Prostate gland (tissue), 2 donors: ENCODE measurements at regions not wholly inside any gene's neighbourhood (a gene's known extent, or its start where the extent isn't known, plus 50 kb on each side); places are given as distances from the start of the nearest gene placed in this dataset.
"Not testable (repeated sequence)": the region's sequence is repeated elsewhere in the genome, so short reads cannot be mapped to it uniquely, and the experiment has no call there.

Source experiments
- POLR2AphosphoS5 ChIP-seq: sonication (generic); formaldehyde crosslinking; IDR thresholded peaks from one replicate; pipeline ENCODE4 v1.6.1; 2017; ENCODE audit warnings: antibody characterized with exemption
- TF ChIP-seq, protein P1 (sequence below), 4 experiments: fragments of 200-600 bp in 2 of 4; fragments of 450-650 bp in 2 of 4; sonication (generic) in 2 of 4; IDR thresholded peaks; 1 replicate in 3 of 4; 2 replicates in 1 of 4; pipeline ENCODE4 v1.5.1; 2016 to 2019; ENCODE audit warnings: antibody characterized with exemption in 4 of 4, mild to moderate bottlenecking in 2 of 4, moderate library complexity in 2 of 4

DNA sequence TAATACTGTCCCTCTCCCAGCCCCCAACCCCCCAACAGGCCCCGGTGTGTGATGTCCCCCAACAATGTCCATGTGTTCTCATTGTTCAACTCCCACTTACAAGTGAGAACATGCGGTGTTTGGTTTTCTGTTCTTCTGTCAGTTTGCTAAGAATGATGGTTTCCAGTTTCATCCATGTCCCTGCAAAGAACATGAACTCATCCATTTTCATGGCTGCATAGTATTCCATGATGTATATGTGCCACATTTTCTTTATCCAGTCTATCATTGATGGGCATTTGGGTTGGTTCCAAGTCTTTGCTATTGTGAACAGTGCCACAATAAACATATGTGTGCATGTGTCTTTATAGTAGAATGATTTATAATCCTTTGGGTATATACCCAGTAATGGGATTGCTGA is 232.2 kb downstream of the PARM1 start:
- TF ChIP-seq, protein P1, sequence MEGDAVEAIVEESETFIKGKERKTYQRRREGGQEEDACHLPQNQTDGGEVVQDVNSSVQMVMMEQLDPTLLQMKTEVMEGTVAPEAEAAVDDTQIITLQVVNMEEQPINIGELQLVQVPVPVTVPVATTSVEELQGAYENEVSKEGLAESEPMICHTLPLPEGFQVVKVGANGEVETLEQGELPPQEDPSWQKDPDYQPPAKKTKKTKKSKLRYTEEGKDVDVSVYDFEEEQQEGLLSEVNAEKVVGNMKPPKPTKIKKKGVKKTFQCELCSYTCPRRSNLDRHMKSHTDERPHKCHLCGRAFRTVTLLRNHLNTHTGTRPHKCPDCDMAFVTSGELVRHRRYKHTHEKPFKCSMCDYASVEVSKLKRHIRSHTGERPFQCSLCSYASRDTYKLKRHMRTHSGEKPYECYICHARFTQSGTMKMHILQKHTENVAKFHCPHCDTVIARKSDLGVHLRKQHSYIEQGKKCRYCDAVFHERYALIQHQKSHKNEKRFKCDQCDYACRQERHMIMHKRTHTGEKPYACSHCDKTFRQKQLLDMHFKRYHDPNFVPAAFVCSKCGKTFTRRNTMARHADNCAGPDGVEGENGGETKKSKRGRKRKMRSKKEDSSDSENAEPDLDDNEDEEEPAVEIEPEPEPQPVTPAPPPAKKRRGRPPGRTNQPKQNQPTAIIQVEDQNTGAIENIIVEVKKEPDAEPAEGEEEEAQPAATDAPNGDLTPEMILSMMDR (IDR thresholded peaks at IDR 0.05), result not testable (repeated sequence)
- not testable (repeated sequence) for TF ChIP-seq POLR2AphosphoS5
